DOHH2 (cell line): ENCODE measurements at regions not wholly inside any gene's neighbourhood (a gene's known extent, or its start where the extent isn't known, plus 50 kb on each side); places are given as distances from the start of the nearest gene placed in this dataset.

ENCODE experiments used
- H3F3A ChIP-seq: fragments of 200-600 bp; sonication (generic), shearing (Covaris generic); 2 replicates; pipeline ENCODE4 v1.6.0; 2016; ENCODE audit warnings: antibody characterized with exemption, mild to moderate bottlenecking; ENCODE audit not compliant: control insufficient read depth, insufficient read depth
- H3K27ac ChIP-seq: fragments of 200-600 bp; sonication (generic); 2 replicates; pipeline ENCODE4 v1.5.1; 2014; ENCODE audit warnings: low read depth, mild to moderate bottlenecking, low read length, moderate library complexity
- H3K27me3 ChIP-seq: fragments of 200-600 bp; sonication (generic); 2 replicates; pipeline ENCODE4 v1.6.1; 2014; ENCODE audit warnings: mild to moderate bottlenecking, low read length, mixed read lengths; ENCODE audit not compliant: control insufficient read depth
- H3K36me3 ChIP-seq: fragments of 200-600 bp; sonication (generic); 2 replicates; pipeline ENCODE4 v1.6.1; 2014; ENCODE audit warnings: mild to moderate bottlenecking, low read length, moderate library complexity, mixed read lengths; ENCODE audit not compliant: control insufficient read depth
- H3K4me1 ChIP-seq: fragments of 200-600 bp; sonication (generic); 2 replicates; pipeline ENCODE4 v1.6.1; 2014; ENCODE audit warnings: mild to moderate bottlenecking, low read length, mixed read lengths; ENCODE audit not compliant: control insufficient read depth
- H3K4me2 ChIP-seq: fragments of 200-600 bp; sonication (generic); 2 replicates; pipeline ENCODE4 v1.6.0; 2014; ENCODE audit warnings: mild to moderate bottlenecking, low read length, moderate library complexity
- H3K4me3 ChIP-seq: fragments of 200-600 bp; sonication (generic); 2 replicates; pipeline ENCODE4 v1.5.1; 2014; ENCODE audit warnings: mild to moderate bottlenecking, low read length, mixed read lengths
- H3K79me2 ChIP-seq: fragments of 200-600 bp; sonication (generic); 2 replicates; pipeline ENCODE4 v1.6.1; 2014; ENCODE audit warnings: mild to moderate bottlenecking, low read length, mixed read lengths; ENCODE audit not compliant: control insufficient read depth
- H3K9me2 ChIP-seq: fragments of 200-600 bp; sonication (generic); replicated peaks from 2 replicates; pipeline ENCODE4 v1.6.1; 2014; ENCODE audit warnings: mild to moderate bottlenecking, low read length, mixed read lengths; ENCODE audit not compliant: control insufficient read depth
- H3K9me3 ChIP-seq: fragments of 200-600 bp; sonication (generic); 2 replicates; pipeline ENCODE4 v1.6.1; 2014; ENCODE audit warnings: antibody characterized with exemption, low read length, mixed read lengths; ENCODE audit not compliant: control insufficient read depth, insufficient read depth
- H4K20me1 ChIP-seq: fragments of 200-600 bp; sonication (generic); 2 replicates; pipeline ENCODE4 v1.6.0; 2014; ENCODE audit warnings: low read depth, mild to moderate bottlenecking, antibody characterized with exemption, low read length, moderate library complexity; ENCODE audit not compliant: control insufficient read depth, insufficient read depth
- EZH2phosphoT487 ChIP-seq: fragments of 200-600 bp; sonication (generic); IDR thresholded peaks from 2 replicates; pipeline ENCODE4 v1.6.1; 2017; ENCODE audit warnings: borderline replicate concordance, mild to moderate bottlenecking, antibody characterized with exemption, low read length, moderate library complexity, mixed read lengths
- TF ChIP-seq, protein P1 (sequence below): fragments of 200-600 bp; sonication (generic); IDR thresholded peaks from one replicate; pipeline ENCODE4 v1.5.1; 2014; ENCODE audit warnings: antibody characterized with exemption, mild to moderate bottlenecking, low read depth, low read length; ENCODE audit not compliant: poor library complexity, severe bottlenecking

DNA sequence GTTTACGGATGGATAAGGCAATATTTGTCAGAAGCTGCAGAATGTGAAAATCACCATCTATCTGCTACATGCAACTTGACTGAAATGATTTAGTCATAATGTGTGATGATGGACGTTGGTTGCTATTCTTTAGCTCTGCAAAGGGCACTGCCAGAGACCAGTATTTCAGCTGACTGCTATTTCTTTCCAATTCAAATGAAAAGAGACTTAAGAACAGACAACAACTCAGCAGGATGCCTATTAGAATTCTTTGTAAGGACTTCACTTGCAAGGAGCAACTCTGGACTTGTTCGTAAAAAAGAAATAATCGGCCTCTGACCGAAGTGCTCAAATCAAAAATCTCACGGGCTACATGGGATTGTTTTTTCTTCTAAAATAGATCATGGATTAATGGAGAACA lies 262.7 kb downstream of the DHX15 start:
- Histone ChIP-seq H3K4me3 (no peak overlapping the region), H3F3A (no peaks in the 10 kb centered on the region), H3K4me2 (no peak overlapping the region), H3K9me2 (no peaks in the 10 kb centered on the region), H3K9me3 (no peaks in the 10 kb centered on the region), H3K27me3 (peaks cover 18% of the 10 kb centered on the region), H4K20me1 (no peaks in the 10 kb centered on the region), H3K36me3 (no peaks in the 10 kb centered on the region), H3K4me1 (no peaks in the 10 kb centered on the region), H3K27ac (no peak overlapping the region), H3K79me2 (no peaks in the 10 kb centered on the region)
- no peak for TF ChIP-seq EZH2phosphoT487
- TF ChIP-seq, protein P1, sequence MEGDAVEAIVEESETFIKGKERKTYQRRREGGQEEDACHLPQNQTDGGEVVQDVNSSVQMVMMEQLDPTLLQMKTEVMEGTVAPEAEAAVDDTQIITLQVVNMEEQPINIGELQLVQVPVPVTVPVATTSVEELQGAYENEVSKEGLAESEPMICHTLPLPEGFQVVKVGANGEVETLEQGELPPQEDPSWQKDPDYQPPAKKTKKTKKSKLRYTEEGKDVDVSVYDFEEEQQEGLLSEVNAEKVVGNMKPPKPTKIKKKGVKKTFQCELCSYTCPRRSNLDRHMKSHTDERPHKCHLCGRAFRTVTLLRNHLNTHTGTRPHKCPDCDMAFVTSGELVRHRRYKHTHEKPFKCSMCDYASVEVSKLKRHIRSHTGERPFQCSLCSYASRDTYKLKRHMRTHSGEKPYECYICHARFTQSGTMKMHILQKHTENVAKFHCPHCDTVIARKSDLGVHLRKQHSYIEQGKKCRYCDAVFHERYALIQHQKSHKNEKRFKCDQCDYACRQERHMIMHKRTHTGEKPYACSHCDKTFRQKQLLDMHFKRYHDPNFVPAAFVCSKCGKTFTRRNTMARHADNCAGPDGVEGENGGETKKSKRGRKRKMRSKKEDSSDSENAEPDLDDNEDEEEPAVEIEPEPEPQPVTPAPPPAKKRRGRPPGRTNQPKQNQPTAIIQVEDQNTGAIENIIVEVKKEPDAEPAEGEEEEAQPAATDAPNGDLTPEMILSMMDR: no peak

DNA sequence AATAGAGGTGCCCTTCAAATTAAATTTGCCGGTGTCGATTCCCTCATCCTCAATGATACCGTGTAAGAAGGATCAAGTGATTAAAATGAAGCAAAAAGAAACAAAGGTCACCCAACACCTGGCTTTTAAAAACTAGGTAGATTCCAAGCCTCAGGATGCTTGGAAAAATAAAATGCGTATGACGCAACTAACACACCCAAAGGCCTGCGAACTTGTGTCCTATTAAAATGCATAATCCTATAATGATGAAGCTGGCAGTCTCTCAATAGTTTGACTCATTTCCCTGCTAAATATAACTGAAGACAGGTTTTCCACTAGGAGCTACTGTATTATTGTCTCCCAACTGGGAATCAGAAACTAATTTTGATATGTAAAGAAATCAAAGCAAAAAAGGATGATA lies 263.2 kb downstream of the DHX15 start:
- H3K4me2 ChIP-seq: no peak overlapping the region
- no peak overlapping the region for H3K4me3 ChIP-seq
- no peaks in the 10 kb centered on the region for H3K4me1 ChIP-seq

GRCh38 chr4:24319387-24319786 lies 265.0 kb downstream of the DHX15 start:
- H3K36me3 ChIP-seq: no peaks in the 10 kb centered on the region
- H3K9me2 ChIP-seq: no peaks in the 10 kb centered on the region
- H3K27ac ChIP-seq: no peak overlapping the region
- H3K4me2 ChIP-seq: no peak overlapping the region
- H3K9me3 ChIP-seq: no peaks in the 10 kb centered on the region
- TF ChIP-seq EZH2phosphoT487: no peak
- TF ChIP-seq, protein P1: no peak
- no peaks in the 10 kb centered on the region for H3K79me2 ChIP-seq
- H3F3A ChIP-seq: no peaks in the 10 kb centered on the region
- H3K4me1 ChIP-seq: no peaks in the 10 kb centered on the region
- H4K20me1 ChIP-seq: no peaks in the 10 kb centered on the region
- peaks cover 18% of the 10 kb centered on the region for H3K27me3 ChIP-seq
- no peak overlapping the region for H3K4me3 ChIP-seq

More for the DNA sequence above, 263.2 kb downstream of the DHX15 start:
- Histone ChIP-seq H3K9me3 (no peaks in the 10 kb centered on the region), H3K36me3 (no peaks in the 10 kb centered on the region), H4K20me1 (no peaks in the 10 kb centered on the region), H3K27ac (no peak overlapping the region), H3K9me2 (no peaks in the 10 kb centered on the region), H3K79me2 (no peaks in the 10 kb centered on the region), H3F3A (no peaks in the 10 kb centered on the region), H3K27me3 (peaks cover 18% of the 10 kb centered on the region)
- TF ChIP-seq, protein P1: no peak
- no peak for TF ChIP-seq EZH2phosphoT487

DNA sequence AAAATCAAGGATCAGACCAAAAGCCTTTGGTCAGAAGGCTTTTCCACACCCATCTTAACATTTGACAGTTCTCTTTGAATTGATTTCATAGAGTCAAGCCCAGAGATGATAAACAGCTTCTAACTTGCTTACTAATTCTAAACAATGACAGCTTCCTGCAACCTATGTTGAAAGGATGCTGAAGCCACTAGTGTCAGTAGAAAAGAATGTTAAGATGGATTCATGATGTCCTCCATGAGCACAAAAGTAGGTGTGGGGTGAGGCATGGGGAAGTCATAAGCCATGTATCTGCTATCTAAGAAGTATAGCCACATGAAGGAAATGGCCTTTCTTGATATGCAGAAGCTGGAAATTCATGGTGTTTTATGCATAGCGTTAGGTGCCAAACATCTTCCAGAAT lies 269.3 kb downstream of the DHX15 start:
- Histone ChIP-seq H3K4me2 (no peak overlapping the region), H3K4me1 (no peaks in the 10 kb centered on the region), H3K4me3 (no peak overlapping the region), H3K9me3 (no peaks in the 10 kb centered on the region), H3F3A (no peaks in the 10 kb centered on the region), H4K20me1 (no peaks in the 10 kb centered on the region), H3K27me3 (no peaks in the 10 kb centered on the region), H3K9me2 (no peaks in the 10 kb centered on the region), H3K36me3 (no peaks in the 10 kb centered on the region), H3K79me2 (no peaks in the 10 kb centered on the region), H3K27ac (no peak overlapping the region)
- no peak for TF ChIP-seq EZH2phosphoT487
- TF ChIP-seq, protein P1: no peak
